Sigmoid colon (tissue), 6 donors: ENCODE measurements at regions not wholly inside any gene's neighbourhood (a gene's known extent, or its start where the extent isn't known, plus 50 kb on each side); places are given as distances from the start of the nearest gene placed in this dataset.

Experiments
- DNase-seq: peaks from one replicate; pipeline ENCODE4 v3.0.0-alpha.2; 2019
- H3K27ac ChIP-seq, 4 donors: fragments of 200-600 bp; sonication (generic); one replicate each; pipeline ENCODE4 v1.5.1; 2016 to 2019; ENCODE audit warnings: mild to moderate bottlenecking in 1 of 4
- H3K27me3 ChIP-seq, 3 donors: fragments of 200-600 bp; sonication (generic); one replicate each; pipeline ENCODE4 v1.5.1; 2019; ENCODE audit warnings: mild to moderate bottlenecking in 1 of 3
- H3K36me3 ChIP-seq, 4 donors: fragments of 200-600 bp; sonication (generic); one replicate each; pipeline ENCODE4 v1.5.1; 2016 to 2019
- H3K4me1 ChIP-seq, 4 donors: fragments of 200-600 bp; sonication (generic); one replicate each; pipeline ENCODE4 v1.5.1; 2017 to 2019
- H3K4me3 ChIP-seq, 4 donors: fragments of 200-600 bp; sonication (generic); one replicate each; pipeline ENCODE4 v1.5.1; 2017 to 2019; ENCODE audit warnings: mild to moderate bottlenecking in 2 of 4, moderate library complexity in 1 of 4
- H3K9me3 ChIP-seq, 4 donors: fragments of 200-600 bp in 3 of 4; sonication (generic) in 3 of 4; one replicate each; pipeline versions ENCODE4 v1.5.1 to v1.6.1; 2013 to 2019
- CTCF ChIP-seq, 4 experiments: fragments of 450-650 bp in 3 of 4; fragments of 200-600 bp in 1 of 4; IDR thresholded peaks; one replicate each; pipeline ENCODE4 v1.5.1; 2016 to 2019; ENCODE audit warnings: antibody characterized with exemption in 4 of 4, mild to moderate bottlenecking in 3 of 4, moderate library complexity in 2 of 4
- EP300 ChIP-seq, 4 donors: sonication (generic); formaldehyde crosslinking; IDR thresholded peaks; one replicate each; pipeline ENCODE4 v1.6.1; 2017; ENCODE audit warnings: antibody characterized with exemption in 4 of 4
- POLR2A ChIP-seq, 2 donors: fragments of 450-650 bp; IDR thresholded peaks; one replicate each; pipeline ENCODE4 v1.6.1; 2016; ENCODE audit warnings: antibody characterized with exemption in 2 of 2, mild to moderate bottlenecking in 2 of 2, moderate library complexity in 2 of 2
- POLR2AphosphoS5 ChIP-seq, 4 donors: sonication (generic); formaldehyde crosslinking; IDR thresholded peaks; one replicate each; pipeline ENCODE4 v1.6.1; 2017; ENCODE audit warnings: antibody characterized with exemption in 4 of 4
- WGBS, 2 donors: extraction: QIAGEN DNeasy Blood & Tissue Kit; methylation state at CpG; one replicate each; pipeline ENCODE4 v1.1.7; 2013; 5-methylcytosine and 5-hydroxymethylcytosine counted together
- intact Hi-C: fragments of 100-400 bp; cut with DNase I; formaldehyde crosslinking; loops from one replicate; pipeline ENCODE4 v1.15.1; 2023
- donor health status: healthy with polysubstance abuse.
- donor health status: healthy.

GRCh38 chr6:121600389-121601168, 165.1 kb downstream of the GJA1 start:
- Histone ChIP-seq H3K4me1 (no peaks in the 10 kb centered on the region), H3K27me3 (no peaks in the 10 kb centered on the region), H3K4me3 (no peak overlapping the region), H3K27ac (no peak overlapping the region), H3K36me3 (no peaks in the 10 kb centered on the region), H3K9me3 (no peaks in the 10 kb centered on the region)
- TF ChIP-seq POLR2A (IDR thresholded peaks at IDR 0.05) (no peak), CTCF (IDR thresholded peaks at IDR 0.05) (no peak), EP300 (IDR thresholded peaks at IDR 0.05) (no peak), POLR2AphosphoS5 (IDR thresholded peaks at IDR 0.05) (no peak)
- intact Hi-C loops, result no loop called here
- WGBS, 2 donors, result 73 to 79% methylated on average over 6 of the region's 6 CpGs
- no peak for DNase-seq

GRCh38 chr6:121603486-121603885, 168.0 kb downstream of the GJA1 start:
- no peak overlapping the region for H3K27ac ChIP-seq
- no peaks in the 10 kb centered on the region for H3K9me3 ChIP-seq
- WGBS, 2 donors, result 56 to 69% methylated on average over 4 of the region's 4 CpGs
- intact Hi-C loops, result no loop called here
- no peak for DNase-seq
- TF ChIP-seq POLR2A (IDR thresholded peaks at IDR 0.05) (no peak), CTCF (IDR thresholded peaks at IDR 0.05) (no peak)
- H3K27me3 ChIP-seq, result no peaks in the 10 kb centered on the region
- no peaks in the 10 kb centered on the region for H3K36me3 ChIP-seq
- no peak overlapping the region for H3K4me3 ChIP-seq
- no peaks in the 10 kb centered on the region for H3K4me1 ChIP-seq

- 29 to 58% methylated on average over 2 of the region's 2 CpGs for WGBS, 2 donors
- no peaks in the 10 kb centered on the region for H3K27me3 ChIP-seq
- no peaks in the 10 kb centered on the region for H3K9me3 ChIP-seq
- DNase-seq, result no peak
- no peak for TF ChIP-seq POLR2AphosphoS5 (IDR thresholded peaks at IDR 0.05)
- TF ChIP-seq POLR2A (IDR thresholded peaks at IDR 0.05), result no peak
- TF ChIP-seq CTCF (IDR thresholded peaks at IDR 0.05), result no peak
- no peak for TF ChIP-seq EP300 (IDR thresholded peaks at IDR 0.05)
- H3K27ac ChIP-seq, result no peak overlapping the region
- no peaks in the 10 kb centered on the region for H3K4me1 ChIP-seq
- H3K36me3 ChIP-seq, result no peaks in the 10 kb centered on the region
- H3K4me3 ChIP-seq, result no peak overlapping the region
- intact Hi-C loops, result no loop called here
Observed at GRCh38 chr6:121607721-121608120, 172.3 kb downstream of the GJA1 start.

- intact Hi-C loops, result no loop called here
- WGBS, 2 donors, result 54 to 66% methylated on average over 3 of the region's 3 CpGs
- no peak overlapping the region for H3K4me3 ChIP-seq
- H3K36me3 ChIP-seq, result no peaks in the 10 kb centered on the region
- H3K27ac ChIP-seq, result no peak overlapping the region
- no peaks in the 10 kb centered on the region for H3K9me3 ChIP-seq
- no peak for TF ChIP-seq CTCF (IDR thresholded peaks at IDR 0.05)
- TF ChIP-seq POLR2A (IDR thresholded peaks at IDR 0.05), result no peak
- no peak for TF ChIP-seq EP300 (IDR thresholded peaks at IDR 0.05)
- no peak for TF ChIP-seq POLR2AphosphoS5 (IDR thresholded peaks at IDR 0.05)
- H3K27me3 ChIP-seq, result no peaks in the 10 kb centered on the region
- DNase-seq, result no peak
- H3K4me1 ChIP-seq, result no peaks in the 10 kb centered on the region
Observed at GRCh38 chr6:121608270-121608669, 172.8 kb downstream of the GJA1 start.

- Histone ChIP-seq H3K36me3 (no peaks in the 10 kb centered on the region), H3K4me3 (no peak overlapping the region), H3K4me1 (no peaks in the 10 kb centered on the region), H3K27me3 (no peaks in the 10 kb centered on the region), H3K9me3 (no peaks in the 10 kb centered on the region), H3K27ac (no peak overlapping the region)
- DNase-seq, result no peak
- no peak for TF ChIP-seq POLR2AphosphoS5 (IDR thresholded peaks at IDR 0.05)
- no peak for TF ChIP-seq EP300 (IDR thresholded peaks at IDR 0.05)
- no peak for TF ChIP-seq CTCF (IDR thresholded peaks at IDR 0.05)
- no peak for TF ChIP-seq POLR2A (IDR thresholded peaks at IDR 0.05)
- intact Hi-C loops, result no loop called here
Observed at GRCh38 chr6:121609281-121609680, 173.8 kb downstream of the GJA1 start.
